ENCODE measurements at regions not wholly inside any gene's neighbourhood (a gene's known extent, or its start where the extent isn't known, plus 50 kb on each side); places are given as distances from the start of the nearest gene placed in this dataset.
A peak's percentile ranks its signal among the peaks of the same experiment; 100 is the strongest.

- ChIA-PET POLR2A (ENCODE audit: partially characterized antibody) (interaction anchor here (1.5 kb wide), 1 partner anchor 17 kb away, joined by 3 read pairs; no protein-coding TSS in a partner anchor), CTCF (ENCODE audit: partially characterized antibody) (interaction anchor here (2.3 kb wide), 1 partner anchor 138 kb away, joined by 5 read pairs; no protein-coding TSS in a partner anchor)
- Histone ChIP-seq H3K4me3 (ENCODE audit: extremely low read depth in 1 of 4, insufficient read depth in 2 of 4, low read depth in 3 of 4, low read length in 4 of 4) (no peak overlapping the region), H3K9me3 (ENCODE audit: insufficient read depth in 2 of 2, low read depth in 1 of 2, low read length in 1 of 2) (no peaks in the 10 kb centered on the region), H4K8ac (ENCODE audit: extremely low read depth, insufficient read depth, low read length) (no peak overlapping the region), H2AFZ (ENCODE audit: low read length) (no peak overlapping the region), H4K20me1 (replicated peaks in 1 of 2; ENCODE audit: control insufficient read depth in 1 of 2, insufficient read depth in 2 of 2, low read length in 2 of 2) (no peaks in the 10 kb centered on the region), H3K27me3 (replicated peaks in 1 of 4; ENCODE audit: control insufficient read depth in 3 of 4, extremely low read depth in 1 of 4, insufficient read depth in 3 of 4, low read length in 3 of 4) (no peaks in the 10 kb centered on the region), H4K91ac (replicated peaks; ENCODE audit: insufficient read length, low read length) (no peak overlapping the region), H2AK5ac (ENCODE audit: low read depth, low read length) (no peak overlapping the region), H3K14ac (ENCODE audit: insufficient read length) (no peak overlapping the region), H3K18ac (ENCODE audit: extremely low read depth, low read length) (no peak overlapping the region), H3K27ac (ENCODE audit: low read depth, low read length) (no peak overlapping the region), H2BK120ac (replicated peaks; ENCODE audit: low read depth, low read length) (no peak overlapping the region), H3K4ac (replicated peaks; ENCODE audit: insufficient read length, low read depth, low read length) (no peak overlapping the region), H3K36me3 (ENCODE audit: control insufficient read depth in 2 of 4, insufficient read depth in 4 of 4, low read length in 3 of 4) (no peaks in the 10 kb centered on the region), H3K4me1 (replicated peaks in 1 of 4; ENCODE audit: control insufficient read depth in 3 of 4, insufficient read depth in 4 of 4, low read length in 3 of 4) (peaks cover 0 to 6% (median 2%) of the 10 kb centered on the region in 4 experiments; a peak in 1 of 7 replicates), H3K23ac (ENCODE audit: insufficient read length) (no peak overlapping the region), H2BK5ac (ENCODE audit: low read depth, low read length) (no peak overlapping the region), H3K79me1 (ENCODE audit: low read depth, low read length) (no peaks in the 10 kb centered on the region), H3K23me2 (ENCODE audit: low read depth, low read length) (no peaks in the 10 kb centered on the region), H4K5ac (ENCODE audit: insufficient read length, low read depth, low read length) (no peak overlapping the region), H2BK12ac (ENCODE audit: low read depth, low read length) (no peak overlapping the region), H3K56ac (replicated peaks; ENCODE audit: insufficient read length, low read depth, low read length) (no peak overlapping the region), H2BK15ac (ENCODE audit: low read length) (no peak overlapping the region), H3K4me2 (ENCODE audit: insufficient read depth in 1 of 2, low read depth in 2 of 2, low read length in 2 of 2) (no peak overlapping the region), H2BK20ac (ENCODE audit: low read length) (no peak overlapping the region), H3K9ac (replicated peaks in 1 of 4; ENCODE audit: extremely low read depth in 1 of 4, low read depth in 3 of 4, low read length in 3 of 4) (no peak overlapping the region), H3K79me2 (ENCODE audit: control insufficient read depth in 1 of 2, insufficient read depth in 2 of 2, low read length in 2 of 2) (no peaks in the 10 kb centered on the region)
- no peak for FAIRE-seq
- no peak for TF ChIP-seq RBBP5 (IDR thresholded peaks at IDR 0.05; ENCODE audit: borderline replicate concordance, low read depth, low read length)
- TF ChIP-seq JUND (IDR thresholded peaks at IDR 0.05; ENCODE audit: low read length): peak; percentile 54; the same call in 1 of the 2 replicates
- no peak for DNase-seq (ENCODE audit: low read depth in 1 of 2, low spot score in 2 of 2)
- WGBS, 2 experiments (ENCODE audit: extremely low coverage in 1 of 2, insufficient coverage in 1 of 2, insufficient read length in 1 of 2, insufficient replicate concordance in 2 of 2, low coverage in 1 of 2, low lambda C conversion rate in 2 of 2, missing lambda C conversion rate in 1 of 2): 92% methylated on average over 6 of the region's 6 CpGs; no CpG with 5 or more reads in 1 of the 2 experiments
Observed at GRCh38 chr2:133657591-133657990, 89.3 kb upstream of the NCKAP5 start.

Measured in H1 (cell line).